ENCODE measurements at regions not wholly inside any gene's neighbourhood (a gene's known extent, or its start where the extent isn't known, plus 50 kb on each side); places are given as distances from the start of the nearest gene placed in this dataset.

DNA sequence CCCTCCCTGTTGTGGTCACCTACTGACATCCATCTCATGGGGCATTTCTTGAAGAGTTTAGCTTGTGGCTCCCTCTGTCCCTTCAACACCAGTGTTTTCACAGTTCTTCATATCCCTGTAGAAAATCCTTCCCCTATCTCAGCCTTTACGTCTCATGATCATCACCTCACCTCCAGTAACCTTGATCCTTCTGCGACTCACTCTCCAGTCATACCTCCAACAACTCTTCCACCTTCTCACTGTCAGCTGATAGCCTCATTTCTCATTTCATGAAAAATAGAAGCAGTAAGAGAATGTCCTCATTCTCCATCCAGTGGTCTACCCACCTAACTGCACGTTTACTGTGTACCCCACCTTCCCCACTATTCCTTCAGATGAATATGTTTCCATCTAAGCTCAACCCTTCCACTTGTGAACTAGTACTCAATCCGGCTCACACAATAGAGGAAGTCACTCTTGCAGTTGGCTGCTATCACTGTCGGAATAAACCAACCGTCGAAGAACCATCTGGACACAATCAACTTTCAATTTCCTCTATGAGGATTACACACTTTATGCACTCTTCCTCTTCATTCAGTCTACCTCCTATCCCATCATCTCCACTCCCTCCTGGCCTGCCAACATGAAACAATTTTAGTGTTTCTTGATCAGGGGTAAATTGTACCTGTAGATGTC lies 256.0 kb downstream of the AHR start:
- TF ChIP-seq, protein P1, sequence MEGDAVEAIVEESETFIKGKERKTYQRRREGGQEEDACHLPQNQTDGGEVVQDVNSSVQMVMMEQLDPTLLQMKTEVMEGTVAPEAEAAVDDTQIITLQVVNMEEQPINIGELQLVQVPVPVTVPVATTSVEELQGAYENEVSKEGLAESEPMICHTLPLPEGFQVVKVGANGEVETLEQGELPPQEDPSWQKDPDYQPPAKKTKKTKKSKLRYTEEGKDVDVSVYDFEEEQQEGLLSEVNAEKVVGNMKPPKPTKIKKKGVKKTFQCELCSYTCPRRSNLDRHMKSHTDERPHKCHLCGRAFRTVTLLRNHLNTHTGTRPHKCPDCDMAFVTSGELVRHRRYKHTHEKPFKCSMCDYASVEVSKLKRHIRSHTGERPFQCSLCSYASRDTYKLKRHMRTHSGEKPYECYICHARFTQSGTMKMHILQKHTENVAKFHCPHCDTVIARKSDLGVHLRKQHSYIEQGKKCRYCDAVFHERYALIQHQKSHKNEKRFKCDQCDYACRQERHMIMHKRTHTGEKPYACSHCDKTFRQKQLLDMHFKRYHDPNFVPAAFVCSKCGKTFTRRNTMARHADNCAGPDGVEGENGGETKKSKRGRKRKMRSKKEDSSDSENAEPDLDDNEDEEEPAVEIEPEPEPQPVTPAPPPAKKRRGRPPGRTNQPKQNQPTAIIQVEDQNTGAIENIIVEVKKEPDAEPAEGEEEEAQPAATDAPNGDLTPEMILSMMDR (IDR thresholded peaks at IDR 0.05; ENCODE audit: low read depth, low read length, missing control alignments): no peak
- H3K36me3 ChIP-seq (replicated peaks): no peaks in the 10 kb centered on the region
- no peaks in the 10 kb centered on the region for H3K27me3 ChIP-seq (replicated peaks)
- no peak overlapping the region for H3K27ac ChIP-seq
- DNase-seq: no peak
- no peak overlapping the region for H3K4me3 ChIP-seq (ENCODE audit: low read depth, low read length)
- in situ Hi-C loops (cut with HindIII; ENCODE audit: low pct_ligation_motif_present, low sequenced_read_pairs): no loop called here

DNA sequence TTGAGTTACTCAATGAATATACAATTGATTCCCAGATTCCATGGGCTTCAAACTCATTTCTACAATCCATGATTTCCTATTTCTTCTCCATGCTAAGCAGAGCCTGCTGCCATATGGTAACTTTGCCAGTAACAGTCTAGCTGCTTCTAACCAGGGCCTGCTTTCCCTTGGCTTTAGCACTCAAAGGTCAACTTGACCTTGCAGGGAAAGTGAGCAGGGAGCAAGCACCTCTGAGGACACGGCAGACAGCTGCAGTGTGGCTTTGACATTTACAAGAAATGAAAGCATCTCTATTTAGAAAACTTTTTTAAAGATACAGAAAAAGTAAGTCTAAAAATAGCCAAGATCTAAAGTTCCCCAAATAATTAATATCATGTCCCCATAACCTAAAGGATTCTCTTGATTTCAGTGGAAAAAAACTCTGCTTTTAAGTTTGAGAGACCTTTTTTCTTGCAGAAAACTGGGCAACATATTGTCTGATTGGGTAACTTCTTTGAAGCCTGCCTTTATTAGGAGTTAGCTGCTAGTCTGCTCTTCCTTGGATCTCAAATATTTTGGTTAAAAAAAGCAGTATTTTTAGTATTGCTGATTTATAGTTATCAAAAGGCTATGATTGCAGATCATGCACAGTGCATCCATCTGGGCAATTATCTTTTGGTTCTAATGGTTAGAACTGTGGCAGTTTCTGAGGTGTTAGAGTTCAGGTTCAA lies 257.9 kb downstream of the AHR start:
- DNase-seq: no peak
- Histone ChIP-seq H3K4me3 (ENCODE audit: low read depth, low read length) (no peak overlapping the region), H3K27me3 (replicated peaks) (no peaks in the 10 kb centered on the region), H3K36me3 (replicated peaks) (no peaks in the 10 kb centered on the region), H3K27ac (no peak overlapping the region)
- in situ Hi-C loops (cut with HindIII; ENCODE audit: low pct_ligation_motif_present, low sequenced_read_pairs): no loop called here
- TF ChIP-seq, protein P1 (IDR thresholded peaks at IDR 0.05; ENCODE audit: low read depth, low read length, missing control alignments): no peak

DNA sequence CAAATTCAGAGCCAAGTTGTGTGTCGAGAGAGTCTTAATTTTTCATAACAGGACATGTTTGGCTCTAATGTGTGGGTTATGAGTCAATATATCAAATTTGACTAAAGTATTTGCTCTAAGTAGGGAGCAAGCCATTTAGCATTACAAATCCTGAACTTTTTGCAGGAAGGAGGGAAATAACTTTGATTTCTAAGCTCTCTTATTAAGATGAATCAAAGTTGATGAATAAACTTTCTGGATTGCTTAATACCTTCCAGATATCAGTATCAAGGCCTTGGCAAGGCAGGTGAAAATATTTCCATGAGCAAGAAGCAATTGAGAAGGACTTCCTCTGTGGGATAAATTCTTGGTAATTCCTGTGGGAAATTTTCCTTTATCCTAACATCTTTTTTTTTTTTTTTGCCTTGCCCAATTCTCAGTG lies 258.8 kb downstream of the AHR start:
- Histone ChIP-seq H3K27ac (no peak overlapping the region), H3K27me3 (replicated peaks) (no peaks in the 10 kb centered on the region), H3K36me3 (replicated peaks) (no peaks in the 10 kb centered on the region), H3K4me3 (ENCODE audit: low read depth, low read length) (no peak overlapping the region)
- TF ChIP-seq, protein P1 (IDR thresholded peaks at IDR 0.05; ENCODE audit: low read depth, low read length, missing control alignments): no peak
- DNase-seq: no peak
- in situ Hi-C loops (cut with HindIII; ENCODE audit: low pct_ligation_motif_present, low sequenced_read_pairs): no loop called here

DNA sequence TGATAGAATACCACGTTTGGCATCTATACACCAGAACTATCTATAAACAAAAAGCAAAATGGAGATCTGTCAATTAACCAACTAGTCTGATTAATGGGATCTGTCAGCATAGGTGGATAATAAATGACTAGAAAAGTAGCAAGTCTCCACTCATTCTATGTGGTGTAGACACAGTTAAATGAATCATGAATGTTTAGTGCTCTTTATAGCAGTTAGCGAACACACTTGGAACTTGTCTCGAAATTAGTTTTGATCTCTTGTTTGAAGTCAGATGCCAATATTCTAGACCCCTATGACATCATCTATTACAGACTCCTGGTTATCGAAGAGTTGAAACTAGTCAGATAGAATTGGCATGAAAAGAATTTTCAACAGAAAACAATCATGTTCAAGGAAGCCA lies 259.7 kb downstream of the AHR start:
- Histone ChIP-seq H3K27me3 (replicated peaks) (no peaks in the 10 kb centered on the region), H3K36me3 (replicated peaks) (no peaks in the 10 kb centered on the region), H3K4me3 (ENCODE audit: low read depth, low read length) (no peak overlapping the region), H3K27ac (no peak overlapping the region)
- TF ChIP-seq, protein P1 (IDR thresholded peaks at IDR 0.05; ENCODE audit: low read depth, low read length, missing control alignments): no peak
- in situ Hi-C loops (cut with HindIII; ENCODE audit: low pct_ligation_motif_present, low sequenced_read_pairs): no loop called here
- DNase-seq: no peak

DNA sequence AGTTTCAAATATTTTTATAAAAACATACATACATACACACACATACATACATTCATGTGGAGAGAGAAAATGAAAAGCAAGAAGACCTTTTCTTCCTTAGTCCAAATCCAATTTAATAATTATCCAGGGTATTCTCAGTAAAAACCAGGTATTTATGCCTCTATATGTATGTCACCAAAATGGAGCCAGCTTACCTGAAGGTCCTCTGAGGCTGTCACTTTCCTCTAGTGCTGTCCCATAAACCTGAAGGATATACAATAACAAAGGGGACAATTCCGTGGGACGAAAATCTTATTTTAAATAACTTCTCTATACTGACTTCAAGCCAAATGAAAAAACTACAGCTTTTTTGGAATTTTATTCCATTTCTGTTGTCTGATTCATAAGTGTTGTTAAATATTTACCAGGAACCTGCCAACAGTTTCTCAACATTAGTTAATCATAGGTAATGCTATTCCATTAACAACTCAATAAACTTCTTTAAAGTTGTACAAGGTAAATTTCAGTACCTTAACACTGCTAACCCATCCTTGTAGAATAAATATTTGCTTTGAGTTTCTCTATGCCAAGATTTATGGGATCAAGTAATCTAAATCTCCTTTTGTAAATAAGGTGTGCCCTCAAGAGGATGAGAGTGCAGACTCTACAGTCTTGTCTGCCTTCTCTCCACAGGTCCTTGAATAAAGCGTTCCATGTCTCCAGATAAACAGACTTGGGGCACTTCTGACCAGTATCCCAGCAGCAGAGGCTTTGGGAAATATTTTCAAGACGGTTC lies 260.3 kb downstream of the AHR start:
- Histone ChIP-seq H3K27ac (no peak overlapping the region), H3K27me3 (replicated peaks) (no peaks in the 10 kb centered on the region), H3K36me3 (replicated peaks) (no peaks in the 10 kb centered on the region), H3K4me3 (ENCODE audit: low read depth, low read length) (no peak overlapping the region)
- TF ChIP-seq, protein P1 (IDR thresholded peaks at IDR 0.05; ENCODE audit: low read depth, low read length, missing control alignments): no peak
- in situ Hi-C loops (cut with HindIII; ENCODE audit: low pct_ligation_motif_present, low sequenced_read_pairs): no loop called here
- no peak for DNase-seq

All from brain microvascular endothelial cell (primary cell).